ENCODE measurements at regions not wholly inside any gene's neighbourhood (a gene's known extent, or its start where the extent isn't known, plus 50 kb on each side); places are given as distances from the start of the nearest gene placed in this dataset.

DNA sequence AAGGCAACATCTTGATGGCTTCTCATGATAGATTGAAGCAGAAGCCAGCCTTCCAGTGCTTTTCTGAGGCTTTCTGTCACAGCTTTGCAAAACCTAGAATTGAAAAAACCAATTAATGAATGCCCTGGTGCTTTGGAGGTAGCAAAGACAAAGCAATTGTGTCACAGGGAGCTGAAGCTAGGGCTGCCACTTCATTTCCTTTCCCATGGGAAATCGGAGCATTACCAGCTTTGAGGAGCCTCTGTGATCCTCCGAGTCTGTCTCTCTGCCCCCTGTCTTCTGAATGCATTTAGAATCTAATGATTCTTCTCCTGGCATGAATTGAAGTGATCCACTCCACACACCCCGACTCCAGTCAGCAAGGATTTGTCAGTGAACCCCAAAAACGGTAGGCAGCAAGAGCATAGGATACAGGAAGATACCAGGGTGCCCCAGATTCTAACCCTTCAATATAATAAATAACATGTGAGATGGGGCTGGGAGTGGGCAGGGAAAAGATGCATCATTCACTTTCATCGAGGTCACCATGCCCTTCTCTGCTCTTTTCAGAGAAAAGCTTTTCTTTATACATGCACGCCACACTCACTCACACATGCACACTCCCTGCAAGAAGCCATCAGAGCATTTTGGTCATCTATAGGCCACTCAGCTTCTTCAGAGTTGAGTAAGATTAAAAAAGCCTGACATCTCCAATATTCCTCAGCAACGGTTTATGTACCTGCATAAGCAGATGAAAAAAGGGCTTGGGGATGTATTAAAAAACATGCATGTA lies 247.7 kb upstream of the ZNF462 start:
- no peak for DNase-seq (ENCODE audit: low read depth in 2 of 2)
- H3K4me3 ChIP-seq (replicated peaks in 1 of 2; ENCODE audit: low read depth in 2 of 2, low read length in 2 of 2): no peak overlapping the region
- TF ChIP-seq, protein P1, sequence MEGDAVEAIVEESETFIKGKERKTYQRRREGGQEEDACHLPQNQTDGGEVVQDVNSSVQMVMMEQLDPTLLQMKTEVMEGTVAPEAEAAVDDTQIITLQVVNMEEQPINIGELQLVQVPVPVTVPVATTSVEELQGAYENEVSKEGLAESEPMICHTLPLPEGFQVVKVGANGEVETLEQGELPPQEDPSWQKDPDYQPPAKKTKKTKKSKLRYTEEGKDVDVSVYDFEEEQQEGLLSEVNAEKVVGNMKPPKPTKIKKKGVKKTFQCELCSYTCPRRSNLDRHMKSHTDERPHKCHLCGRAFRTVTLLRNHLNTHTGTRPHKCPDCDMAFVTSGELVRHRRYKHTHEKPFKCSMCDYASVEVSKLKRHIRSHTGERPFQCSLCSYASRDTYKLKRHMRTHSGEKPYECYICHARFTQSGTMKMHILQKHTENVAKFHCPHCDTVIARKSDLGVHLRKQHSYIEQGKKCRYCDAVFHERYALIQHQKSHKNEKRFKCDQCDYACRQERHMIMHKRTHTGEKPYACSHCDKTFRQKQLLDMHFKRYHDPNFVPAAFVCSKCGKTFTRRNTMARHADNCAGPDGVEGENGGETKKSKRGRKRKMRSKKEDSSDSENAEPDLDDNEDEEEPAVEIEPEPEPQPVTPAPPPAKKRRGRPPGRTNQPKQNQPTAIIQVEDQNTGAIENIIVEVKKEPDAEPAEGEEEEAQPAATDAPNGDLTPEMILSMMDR (IDR thresholded peaks at IDR 0.05; ENCODE audit: low read depth, low read length): no peak

DNA sequence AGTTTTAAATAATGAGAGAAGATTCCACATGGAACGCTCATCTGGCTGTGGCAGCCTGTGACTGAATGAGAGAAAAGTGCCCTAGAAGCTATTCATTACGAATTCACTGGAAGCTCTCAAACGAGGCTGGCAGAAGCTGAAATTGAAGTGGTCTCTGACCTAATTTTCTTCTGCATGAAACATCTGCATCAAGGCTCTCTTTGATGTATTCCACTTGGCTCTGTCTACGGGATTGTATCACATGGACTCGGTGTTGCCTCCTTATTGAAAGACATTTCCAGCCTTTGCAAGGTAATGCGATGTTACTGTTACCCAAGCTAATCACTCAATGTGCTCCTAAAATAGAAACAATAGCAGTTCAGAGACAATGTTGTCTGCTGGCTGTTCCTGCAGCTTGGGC lies 246.9 kb upstream of the ZNF462 start:
- TF ChIP-seq, protein P1 (IDR thresholded peaks at IDR 0.05; ENCODE audit: low read depth, low read length): no peak
- no peak for DNase-seq (ENCODE audit: low read depth in 2 of 2)
- no peak overlapping the region for H3K4me3 ChIP-seq (replicated peaks in 1 of 2; ENCODE audit: low read depth in 2 of 2, low read length in 2 of 2)

DNA sequence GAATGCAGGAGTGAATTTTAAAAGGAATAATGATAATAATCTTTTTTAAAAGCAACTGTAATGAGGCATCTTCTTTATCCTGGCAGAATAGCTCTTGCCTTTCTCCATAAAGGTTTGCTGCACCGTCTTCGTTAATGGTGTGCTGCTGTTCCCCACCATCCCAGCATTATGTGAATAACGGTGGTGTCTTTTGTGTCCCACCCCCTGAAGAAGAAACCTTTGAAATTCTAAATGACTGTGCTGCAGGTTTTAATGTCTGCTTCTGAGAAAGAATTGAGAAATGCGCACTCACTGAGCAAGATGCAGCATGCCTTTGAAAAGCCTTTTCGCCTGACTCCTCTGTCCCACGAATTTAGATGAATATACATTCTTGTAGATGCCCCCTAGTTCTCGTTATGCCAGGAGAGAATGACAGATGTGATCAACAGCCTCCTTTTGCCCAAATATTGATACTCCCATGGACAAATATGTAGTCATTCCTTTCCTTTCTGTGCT lies 246.1 kb upstream of the ZNF462 start:
- TF ChIP-seq, protein P1 (IDR thresholded peaks at IDR 0.05; ENCODE audit: low read depth, low read length): no peak
- no peak overlapping the region for H3K4me3 ChIP-seq (replicated peaks in 1 of 2; ENCODE audit: low read depth in 2 of 2, low read length in 2 of 2)
- no peak for DNase-seq (ENCODE audit: low read depth in 2 of 2)

DNA sequence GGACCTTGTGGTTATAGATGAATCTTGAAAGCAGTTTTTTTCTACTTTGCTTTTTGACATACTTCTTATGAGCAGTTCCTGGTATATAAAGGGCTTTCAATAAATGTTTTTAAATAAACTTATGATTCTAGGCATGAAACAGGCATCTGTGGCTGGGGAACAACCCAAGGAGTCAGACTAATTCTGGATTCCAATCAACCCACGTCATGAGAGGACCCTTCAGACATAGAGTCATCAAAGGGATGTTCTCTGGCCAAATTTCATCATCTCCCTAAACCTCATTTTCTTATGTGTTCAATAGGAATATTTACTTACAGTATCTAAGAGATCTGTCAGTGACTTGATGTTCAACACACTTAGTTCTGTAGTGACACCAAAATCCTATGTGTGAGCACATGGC lies 243.8 kb upstream of the ZNF462 start:
- DNase-seq (ENCODE audit: low read depth in 2 of 2): peak in 1 of 2 donors; percentile 67
- H3K4me3 ChIP-seq (replicated peaks in 1 of 2; ENCODE audit: low read depth in 2 of 2, low read length in 2 of 2): no peak overlapping the region
- TF ChIP-seq, protein P1 (IDR thresholded peaks at IDR 0.05; ENCODE audit: low read depth, low read length): no peak

DNA sequence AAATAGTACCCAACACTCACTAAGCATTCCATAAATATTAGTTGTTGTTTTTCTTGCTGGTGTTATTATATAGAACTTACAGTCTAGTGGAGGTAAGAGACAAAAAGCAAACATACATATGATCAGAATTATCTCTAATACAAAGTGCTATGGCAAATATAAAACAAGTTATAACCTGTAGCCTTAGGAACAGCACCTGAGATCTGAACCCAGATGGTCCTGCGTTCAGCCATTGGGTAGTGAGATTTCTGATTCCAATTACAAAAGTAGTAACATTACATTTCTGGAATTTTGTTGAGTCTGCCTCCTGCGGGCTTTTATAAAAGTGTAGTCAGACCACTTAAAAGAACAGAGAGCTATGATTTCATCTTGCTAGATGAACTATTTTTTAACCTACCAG lies 242.9 kb upstream of the ZNF462 start:
- TF ChIP-seq, protein P1 (IDR thresholded peaks at IDR 0.05; ENCODE audit: low read depth, low read length): no peak
- no peak overlapping the region for H3K4me3 ChIP-seq (replicated peaks in 1 of 2; ENCODE audit: low read depth in 2 of 2, low read length in 2 of 2)
- no peak for DNase-seq (ENCODE audit: low read depth in 2 of 2)

DNA sequence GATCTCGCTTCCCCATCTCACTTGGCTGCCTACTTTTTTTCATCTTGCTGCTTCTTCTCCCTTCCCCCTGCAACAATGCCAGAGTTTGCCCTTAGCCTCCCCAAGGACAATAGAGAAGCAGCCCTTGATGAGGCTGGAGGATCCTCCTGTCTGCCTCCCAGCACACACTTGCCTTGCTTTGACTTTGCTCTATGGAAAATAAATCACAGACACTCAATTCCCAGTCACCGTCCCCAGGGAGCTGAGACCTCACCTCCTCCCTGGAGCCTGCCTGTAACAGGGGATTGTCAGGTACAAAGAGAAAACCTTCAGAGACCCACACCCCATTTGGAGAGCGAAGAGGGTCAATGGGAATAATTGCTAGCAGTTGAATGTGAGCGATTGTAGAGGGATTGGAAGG lies 242.1 kb upstream of the ZNF462 start:
- DNase-seq (ENCODE audit: low read depth in 2 of 2): no peak
- no peak overlapping the region for H3K4me3 ChIP-seq (replicated peaks in 1 of 2; ENCODE audit: low read depth in 2 of 2, low read length in 2 of 2)
- TF ChIP-seq, protein P1 (IDR thresholded peaks at IDR 0.05; ENCODE audit: low read depth, low read length): no peak

Measured in cardiac fibroblast (primary cell).